NCI-H2107 treated with DMSO at 0.1 percent for 48 hours (cell line): ENCODE measurements at regions not wholly inside any gene's neighbourhood (a gene's known extent, or its start where the extent isn't known, plus 50 kb on each side); places are given as distances from the start of the nearest gene placed in this dataset.
"Not testable (repeated sequence)": the region's sequence is repeated elsewhere in the genome, so short reads cannot be mapped to it uniquely, and the experiment has no call there.

Experiments
- DNase-seq: peaks from one replicate; lab custom pipeline; 2025; ENCODE audit not compliant: unreplicated experiment; lab: John Stamatoyannopoulos, UW

GRCh38 chr20:53727239-53727638 is 133.6 kb upstream of the ZNF217 start:
- not testable (repeated sequence) for DNase-seq

- DNase-seq, result no peak
These were observed 131.9 kb upstream of the ZNF217 start for GRCh38 chr20:53725575-53725970.

DNA sequence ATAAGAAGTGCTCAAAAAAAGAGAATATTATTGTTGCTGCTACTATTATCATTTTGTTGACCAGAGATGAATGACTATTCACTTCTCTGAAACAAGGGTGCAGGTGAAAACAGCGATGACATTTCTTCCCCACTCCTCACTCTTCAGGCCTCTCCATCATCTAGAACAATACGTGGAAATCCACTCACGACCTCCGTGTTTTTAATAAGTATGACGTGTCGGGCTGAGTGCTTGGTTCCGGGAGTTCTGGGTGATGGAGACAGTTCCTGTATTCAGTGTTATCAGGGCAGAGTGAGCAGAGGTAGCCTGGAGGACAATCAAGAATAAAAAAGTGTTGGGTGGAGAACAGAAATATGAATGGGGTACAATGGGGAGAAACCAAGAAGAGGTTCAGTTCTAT is 130.0 kb upstream of the ZNF217 start:
- no peak for DNase-seq

DNA sequence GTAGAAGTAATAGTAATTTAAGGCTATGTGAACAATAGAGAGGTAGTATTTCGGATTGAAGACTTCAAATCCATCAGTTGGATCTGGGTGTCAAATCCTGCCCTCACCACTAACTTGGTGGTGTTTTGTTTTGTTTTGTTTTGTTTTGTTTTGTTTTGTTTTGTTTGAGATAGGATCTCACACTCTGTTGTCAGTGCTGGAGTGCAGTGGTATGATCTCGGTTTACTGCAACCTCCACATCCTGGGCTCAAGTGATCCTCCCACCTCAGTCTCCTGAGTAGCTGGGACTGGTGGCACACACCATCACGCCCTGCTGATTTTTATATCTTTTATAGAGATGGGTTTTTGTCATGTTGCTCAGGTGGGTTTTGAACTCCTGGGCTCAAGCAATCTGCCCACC is 129.4 kb upstream of the ZNF217 start:
- no peak for DNase-seq

GRCh38 chr20:53722515-53723036 is 128.9 kb upstream of the ZNF217 start:
- DNase-seq, result no peak

DNA sequence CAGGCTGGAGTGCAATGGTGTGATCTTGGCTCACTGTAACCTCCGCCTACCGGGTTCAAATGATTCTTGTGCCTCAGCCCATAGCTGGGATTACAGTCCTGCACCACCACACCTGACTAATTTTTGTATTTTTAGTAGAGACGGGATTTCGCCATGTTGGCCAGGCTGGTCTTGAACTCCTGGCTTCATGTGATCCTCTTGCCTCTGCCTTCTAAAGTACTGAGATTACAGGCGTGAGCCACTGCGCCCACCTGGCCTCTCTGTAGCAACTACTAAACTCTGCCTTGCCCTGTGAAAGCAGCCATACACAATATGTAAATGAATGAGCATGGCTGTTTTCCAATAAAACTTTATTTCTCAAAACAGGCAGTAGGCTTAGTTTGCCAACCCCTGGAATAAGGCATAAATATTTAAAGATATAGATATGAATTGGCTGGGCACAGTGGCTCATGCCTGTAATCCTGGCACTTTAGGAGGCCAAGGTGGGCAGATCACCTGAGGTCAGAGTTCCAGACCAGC is 127.9 kb upstream of the ZNF217 start:
- not testable (repeated sequence) for DNase-seq

DNA sequence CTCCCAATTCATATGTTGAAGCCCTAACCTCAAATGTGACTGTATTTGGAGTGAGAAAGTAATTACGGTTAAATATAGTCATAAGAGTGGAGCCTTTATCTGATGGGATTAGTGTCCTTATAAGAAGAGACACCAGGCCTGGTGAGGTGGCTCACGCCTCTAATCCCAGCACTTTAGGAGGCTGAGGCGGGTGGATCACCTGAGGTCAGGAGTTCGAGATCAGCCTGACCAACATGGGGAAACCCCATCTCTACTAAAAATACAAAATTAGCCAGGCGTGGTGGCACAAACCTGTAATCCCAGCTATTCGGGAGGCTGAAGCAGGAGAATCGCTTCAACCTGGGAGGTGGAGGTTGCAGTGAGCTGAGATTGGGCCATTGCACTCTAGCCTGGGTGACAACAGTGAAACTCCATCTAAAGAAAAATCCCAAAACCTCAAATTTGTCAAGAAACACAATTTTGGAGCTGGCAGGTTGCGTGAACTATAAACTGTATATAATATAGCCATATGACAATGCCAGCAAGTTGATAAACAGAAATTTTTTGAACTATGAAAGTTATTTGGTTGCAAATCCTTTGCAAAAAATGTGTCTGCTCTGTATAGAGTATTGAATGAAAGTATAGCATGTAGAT is 125.6 kb upstream of the ZNF217 start:
- not testable (repeated sequence) for DNase-seq

- DNase-seq, result peak; percentile 64
These were observed 124.7 kb upstream of the ZNF217 start for GRCh38 chr20:53718142-53719021.

DNA sequence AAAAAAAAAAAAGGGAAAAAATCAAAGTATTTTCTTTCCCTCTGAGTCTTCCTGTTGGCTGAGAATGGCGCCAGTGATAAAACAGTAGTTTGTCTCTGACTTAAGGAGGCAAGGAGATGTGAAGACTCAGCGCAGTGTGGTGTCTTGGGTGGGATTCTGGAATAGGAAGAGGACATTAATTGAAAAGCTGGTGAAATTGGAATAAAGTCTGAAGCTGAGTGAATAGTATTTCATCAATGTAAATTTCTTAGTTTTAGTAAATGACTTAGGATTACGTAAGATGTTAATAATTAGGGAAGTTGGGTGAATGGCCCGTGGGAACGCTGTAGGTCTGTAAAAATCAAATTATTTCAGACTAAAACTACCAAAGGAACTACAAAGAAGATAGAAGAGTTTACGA is 122.8 kb upstream of the ZNF217 start:
- no peak for DNase-seq

DNA sequence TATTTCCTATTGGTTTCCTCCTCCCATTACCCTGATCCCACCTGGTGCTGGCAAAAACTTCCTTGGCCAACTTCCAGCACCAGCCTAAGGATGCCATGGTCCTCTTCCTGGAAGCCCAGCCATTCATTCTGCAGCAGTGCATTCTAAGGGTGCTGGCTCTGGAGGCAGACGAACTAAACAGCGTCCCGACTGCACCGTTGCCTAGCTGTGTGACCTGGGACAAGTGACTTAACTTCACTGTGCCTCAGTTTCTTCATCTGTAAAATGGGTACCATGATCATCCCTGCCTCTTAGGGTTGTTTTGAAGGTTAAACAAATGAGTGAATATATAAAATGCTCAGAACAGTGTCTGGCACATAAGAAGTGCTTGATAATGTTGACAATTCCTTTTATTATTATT is 120.9 kb upstream of the ZNF217 start:
- no peak for DNase-seq

GRCh38 chr20:53713328-53714056 is 119.9 kb upstream of the ZNF217 start:
- no peak for DNase-seq

DNA sequence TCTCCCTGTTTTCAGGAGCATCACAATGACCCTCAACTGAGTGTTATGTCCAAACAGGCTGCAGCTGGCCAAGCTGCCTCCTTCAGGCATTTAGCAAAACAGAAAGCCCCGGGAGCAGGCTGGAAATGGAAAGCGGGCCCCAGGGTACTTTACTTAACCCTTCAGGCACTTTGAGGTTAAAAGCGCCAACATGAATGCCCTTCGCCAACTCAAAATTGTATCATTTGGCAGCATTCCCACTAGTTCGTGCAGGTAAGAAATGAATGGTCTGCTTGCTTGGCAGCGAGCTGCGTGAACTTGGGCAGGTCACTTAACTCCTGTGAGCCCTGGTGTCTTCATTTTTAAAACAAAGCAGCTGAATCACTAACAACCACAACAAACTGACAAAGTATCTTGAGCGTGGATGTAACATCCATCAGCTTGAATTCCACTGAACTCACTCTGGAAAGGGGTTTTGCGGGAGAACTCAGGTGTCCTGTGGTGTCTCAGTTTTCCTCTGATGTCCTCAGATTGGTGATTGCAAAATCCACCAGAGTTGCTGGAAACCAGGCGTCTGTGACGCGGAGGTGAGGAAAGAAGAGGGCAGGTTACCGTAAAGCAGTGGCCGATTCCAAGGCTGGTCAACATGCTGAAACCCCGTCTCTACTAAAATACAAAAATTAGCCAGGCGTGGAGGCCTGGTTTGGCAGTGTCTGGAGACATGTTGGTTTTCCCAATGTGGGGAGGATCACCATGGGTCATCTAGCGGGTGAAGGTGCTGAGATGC is 118.8 kb upstream of the ZNF217 start:
- no peak for DNase-seq

DNA sequence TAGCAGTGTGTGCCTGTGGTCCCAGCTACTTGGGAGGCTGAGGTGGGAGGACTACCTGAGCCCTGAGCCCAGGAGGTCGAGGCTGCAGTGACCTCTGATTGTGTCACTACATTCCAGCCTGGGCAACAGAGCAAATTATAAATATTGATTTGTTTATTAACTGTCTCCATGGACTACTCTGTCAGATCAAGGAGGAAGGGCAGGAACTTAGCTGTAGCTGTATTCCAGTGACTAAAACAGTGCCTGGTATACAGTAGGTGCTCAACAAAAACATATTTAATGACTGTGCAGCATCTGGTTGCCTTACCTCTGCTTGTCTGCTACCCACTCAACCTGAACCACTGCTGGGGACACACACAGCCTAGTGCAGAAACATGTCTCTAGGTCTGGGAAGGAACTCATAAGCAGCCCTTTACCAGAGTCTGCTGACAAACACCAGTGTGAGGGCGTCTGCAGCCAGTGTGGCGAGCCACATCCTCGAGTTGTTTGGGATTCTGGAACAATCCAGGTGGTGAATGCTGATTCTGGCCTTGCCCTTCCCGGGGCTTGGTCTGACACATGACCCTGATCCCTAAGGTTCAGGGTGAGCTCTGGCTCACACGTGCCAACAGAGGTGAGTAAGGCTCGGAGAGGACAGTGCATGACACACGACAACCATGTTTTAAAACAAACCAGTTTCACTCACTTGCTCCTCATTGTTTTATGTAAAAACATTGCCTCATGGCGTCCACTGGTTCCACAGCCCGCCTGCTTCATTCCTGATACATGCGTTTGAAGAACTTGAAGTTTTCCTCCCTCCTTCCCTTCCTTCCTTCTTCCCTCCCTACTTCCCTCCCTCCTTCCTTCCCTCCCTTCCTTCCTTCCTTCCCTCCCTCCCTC is 117.9 kb upstream of the ZNF217 start:
- no peak for DNase-seq

GRCh38 chr20:53708129-53708968 is 114.7 kb upstream of the ZNF217 start:
- no peak for DNase-seq

DNA sequence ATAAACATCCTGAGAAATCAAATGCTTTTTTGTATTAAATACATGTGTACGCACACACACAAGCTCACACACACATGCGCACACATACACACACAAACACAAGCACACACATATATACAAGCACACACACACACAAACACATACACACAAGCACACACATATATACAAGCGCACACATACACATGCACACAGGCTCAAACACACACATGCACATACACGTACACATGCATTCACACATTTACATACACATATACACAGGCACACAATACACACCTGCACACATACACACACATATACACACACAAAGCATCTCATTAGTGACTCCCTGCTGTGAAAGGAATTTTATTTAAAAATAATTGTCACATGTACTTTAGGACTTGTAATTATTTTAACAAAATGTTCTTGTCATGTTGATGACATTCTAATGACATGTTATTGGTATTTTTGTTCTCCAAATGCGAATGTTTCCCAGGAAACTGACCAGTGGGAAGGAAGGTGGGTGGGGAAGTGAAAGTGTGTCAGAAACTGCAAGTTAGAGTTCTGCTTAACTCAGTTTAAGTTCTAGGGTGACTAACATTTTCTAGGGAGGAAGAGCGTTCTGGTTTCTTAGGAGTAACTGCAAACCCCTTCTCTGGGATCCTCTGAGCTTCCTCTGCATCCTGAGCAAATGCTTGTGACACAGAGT is 113.9 kb upstream of the ZNF217 start:
- DNase-seq, result no peak

GRCh38 chr20:53706466-53707370 is 113.1 kb upstream of the ZNF217 start:
- no peak for DNase-seq

- no peak for DNase-seq
These were observed 112.4 kb upstream of the ZNF217 start for GRCh38 chr20:53706008-53706465.
